Neutrophil (primary cell): ENCODE measurements at regions not wholly inside any gene's neighbourhood (a gene's known extent, or its start where the extent isn't known, plus 50 kb on each side); places are given as distances from the start of the nearest gene placed in this dataset.
"Not testable (repeated sequence)": the region's sequence is repeated elsewhere in the genome, so short reads cannot be mapped to it uniquely, and the experiment has no call there.

Experiments
- H3K27ac ChIP-seq: fragments of 200-600 bp; sonication (generic); 2 replicates; pipeline ENCODE4 v1.5.1; 2016; ENCODE audit warnings: mild to moderate bottlenecking, moderate library complexity
- H3K27me3 ChIP-seq: fragments of 200-600 bp; sonication (generic); 2 replicates; pipeline ENCODE4 v1.6.0; 2016; ENCODE audit warnings: mild to moderate bottlenecking
- H3K36me3 ChIP-seq: fragments of 200-600 bp; sonication (generic); 2 replicates; pipeline ENCODE4 v1.5.1; 2017
- H3K4me1 ChIP-seq, 2 experiments: fragments of 200-600 bp in 1 of 2; sonication (generic) in 1 of 2; 1 replicate in 1 of 2; 2 replicates in 1 of 2; pipeline versions ENCODE4 v1.5.1 to v1.6.1; 2013 to 2016; ENCODE audit warnings: low read depth in 1 of 2, low read length in 1 of 2, mild to moderate bottlenecking in 1 of 2, moderate library complexity in 1 of 2; ENCODE audit not compliant: control insufficient read depth in 1 of 2, insufficient read depth in 1 of 2
- H3K4me3 ChIP-seq, 2 experiments: fragments of 200-600 bp in 1 of 2; sonication (generic) in 1 of 2; 1 replicate in 1 of 2; 2 replicates in 1 of 2; pipeline ENCODE4 v1.5.1; 2013 to 2016; ENCODE audit warnings: low read depth in 1 of 2, low read length in 1 of 2, mild to moderate bottlenecking in 1 of 2, moderate library complexity in 1 of 2
- H3K9me3 ChIP-seq: fragments of 200-600 bp; sonication (generic); 2 replicates; pipeline ENCODE4 v1.5.1; 2016
- CTCF ChIP-seq: fragments of 200-600 bp; sonication (generic); IDR thresholded peaks from 2 replicates; pipeline ENCODE4 v1.5.1; 2016; ENCODE audit warnings: antibody characterized with exemption

GRCh38 chr19:27709496-27709895 is 1503.5 kb downstream of the UQCRFS1 start:
- Histone ChIP-seq H3K27me3 (no peaks in the 10 kb centered on the region), H3K4me3 (no peak overlapping the region), H3K36me3 (no peaks in the 10 kb centered on the region), H3K27ac (no peak overlapping the region), H3K4me1 (no peaks in the 10 kb centered on the region), H3K9me3 (no peaks in the 10 kb centered on the region)
- TF ChIP-seq CTCF = no peak

GRCh38 chr19:27708986-27709385 is 1504.0 kb downstream of the UQCRFS1 start:
- H3K27ac ChIP-seq, H3K27me3 ChIP-seq, H3K4me1 ChIP-seq, H3K36me3 ChIP-seq, H3K4me3 ChIP-seq, H3K9me3 ChIP-seq: not testable (repeated sequence)

GRCh38 chr19:27707026-27707425 is 1505.9 kb downstream of the UQCRFS1 start:
- H3K27ac ChIP-seq, H3K27me3 ChIP-seq, H3K9me3 ChIP-seq, H3K4me3 ChIP-seq, H3K4me1 ChIP-seq, H3K36me3 ChIP-seq: not testable (repeated sequence)

GRCh38 chr19:27705896-27706295 is 1507.1 kb downstream of the UQCRFS1 start:
- H3K36me3 ChIP-seq = no peaks in the 10 kb centered on the region
- no peaks in the 10 kb centered on the region for H3K9me3 ChIP-seq
- no peak for TF ChIP-seq CTCF
- no peak overlapping the region for H3K27ac ChIP-seq
- H3K27me3 ChIP-seq = no peaks in the 10 kb centered on the region
- no peaks in the 10 kb centered on the region for H3K4me1 ChIP-seq
- H3K4me3 ChIP-seq = no peak overlapping the region

- Histone ChIP-seq H3K36me3 (no peaks in the 10 kb centered on the region), H3K27me3 (no peaks in the 10 kb centered on the region), H3K4me3 (no peak overlapping the region), H3K9me3 (no peaks in the 10 kb centered on the region), H3K4me1 (no peaks in the 10 kb centered on the region), H3K27ac (no peak overlapping the region)
- TF ChIP-seq CTCF = no peak
Measured at GRCh38 chr19:27694361-27695055, 1518.4 kb downstream of the UQCRFS1 start.

GRCh38 chr19:27691991-27692390 is 1521.0 kb downstream of the UQCRFS1 start:
- H3K9me3 ChIP-seq = no peaks in the 10 kb centered on the region
- H3K4me1 ChIP-seq = no peaks in the 10 kb centered on the region
- H3K27me3 ChIP-seq = no peaks in the 10 kb centered on the region
- H3K36me3 ChIP-seq = no peaks in the 10 kb centered on the region
- no peak overlapping the region for H3K4me3 ChIP-seq
- no peak for TF ChIP-seq CTCF
- H3K27ac ChIP-seq = no peak overlapping the region
